ENCODE measurements at regions not wholly inside any gene's neighbourhood (a gene's known extent, or its start where the extent isn't known, plus 50 kb on each side); places are given as distances from the start of the nearest gene placed in this dataset.

- TF ChIP-seq CTCF (IDR thresholded peaks at IDR 0.05; ENCODE audit: insufficient read depth, low read length, poor library complexity, severe bottlenecking) (no peak), EZH2phosphoT487 (conservative IDR thresholded peaks at IDR 0.05; ENCODE audit: low read length) (no peak)
Observed at GRCh38 chr3:189025866-189026265, 145.9 kb upstream of the TPRG1 start.
